NT2/D1 (cell line): ENCODE measurements at regions not wholly inside any gene's neighbourhood (a gene's known extent, or its start where the extent isn't known, plus 50 kb on each side); places are given as distances from the start of the nearest gene placed in this dataset.
"Not testable (repeated sequence)": the region's sequence is repeated elsewhere in the genome, so short reads cannot be mapped to it uniquely, and the experiment has no call there.

Experiments
- DNase-seq: peaks from one replicate; pipeline ENCODE4 v3.0.0-alpha.2; 2011; ENCODE audit warnings: low read depth, low spot score
- H3K27me3 ChIP-seq: 2 replicates; pipeline ENCODE4 v1.6.0; 2011; ENCODE audit warnings: mild to moderate bottlenecking; ENCODE audit not compliant: insufficient read length, insufficient read depth
- H3K36me3 ChIP-seq: 2 replicates; pipeline ENCODE4 v1.6.1; 2011; ENCODE audit warnings: mild to moderate bottlenecking, low read length, mixed read lengths; ENCODE audit not compliant: insufficient read depth, insufficient read length
- H3K4me1 ChIP-seq: 2 replicates; pipeline ENCODE4 v1.5.1; 2011; ENCODE audit not compliant: insufficient read depth, insufficient read length
- H3K4me3 ChIP-seq: 2 replicates; pipeline ENCODE4 v1.5.1; 2011; ENCODE audit warnings: low read depth; ENCODE audit not compliant: insufficient read length
- H3K9ac ChIP-seq: 2 replicates; pipeline ENCODE4 v1.6.0; 2011; ENCODE audit warnings: low read depth; ENCODE audit not compliant: insufficient read length
- H3K9me3 ChIP-seq: 2 replicates; pipeline ENCODE4 v1.5.1; 2011; ENCODE audit warnings: mild to moderate bottlenecking, low read length; ENCODE audit not compliant: insufficient read depth
- SUZ12 ChIP-seq: IDR thresholded peaks from 2 replicates; pipeline ENCODE4 v1.6.1; 2011; ENCODE audit not compliant: insufficient read length, insufficient read depth; ENCODE audit errors: extremely low read depth
- YY1 ChIP-seq: IDR thresholded peaks from 2 replicates; pipeline ENCODE4 v1.6.1; 2011; ENCODE audit not compliant: insufficient read length, insufficient read depth
- ZNF274 ChIP-seq: IDR thresholded peaks from 2 replicates; pipeline ENCODE4 v1.6.1; 2011; ENCODE audit warnings: mild to moderate bottlenecking, low read depth, low read length

DNA sequence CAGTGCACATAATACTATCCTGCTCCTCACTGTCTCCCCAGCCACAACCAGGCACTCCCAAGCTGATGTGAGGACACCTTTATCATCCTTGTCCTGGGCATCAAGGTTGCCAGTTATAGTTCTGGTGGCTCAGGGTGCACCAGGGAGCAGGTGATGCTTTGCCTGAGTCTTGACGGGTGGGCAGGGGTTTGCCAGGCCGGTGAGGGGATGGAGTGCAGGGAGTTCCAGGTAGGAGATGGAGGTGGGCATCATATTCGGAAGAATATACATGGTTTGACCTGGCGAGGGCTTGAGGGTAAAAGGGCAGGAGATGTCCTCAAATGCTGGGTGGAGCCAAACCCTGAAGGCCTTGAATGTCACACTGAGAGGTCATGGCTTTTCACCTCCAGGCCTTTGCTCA, 115.8 kb upstream of the CRHR1 start:
- H3K27me3 ChIP-seq: no peaks in the 10 kb centered on the region

GRCh38 chr17:45672301-45672700, 111.8 kb upstream of the CRHR1 start:
- no peak for DNase-seq
- Histone ChIP-seq H3K4me1 (no peaks in the 10 kb centered on the region), H3K36me3 (no peaks in the 10 kb centered on the region), H3K9me3 (no peaks in the 10 kb centered on the region), H3K4me3 (no peak overlapping the region), H3K27me3 (no peaks in the 10 kb centered on the region), H3K9ac (no peak overlapping the region)
- TF ChIP-seq SUZ12 (no peak), YY1 (no peak), ZNF274 (no peak)

More for the DNA sequence above, 115.8 kb upstream of the CRHR1 start:
- Histone ChIP-seq H3K4me1 (no peaks in the 10 kb centered on the region), H3K9me3 (no peaks in the 10 kb centered on the region), H3K4me3 (no peak overlapping the region), H3K36me3 (no peaks in the 10 kb centered on the region), H3K9ac (no peak overlapping the region)
- TF ChIP-seq ZNF274: no peak
- TF ChIP-seq YY1: no peak
- no peak for TF ChIP-seq SUZ12
- DNase-seq: no peak

DNA sequence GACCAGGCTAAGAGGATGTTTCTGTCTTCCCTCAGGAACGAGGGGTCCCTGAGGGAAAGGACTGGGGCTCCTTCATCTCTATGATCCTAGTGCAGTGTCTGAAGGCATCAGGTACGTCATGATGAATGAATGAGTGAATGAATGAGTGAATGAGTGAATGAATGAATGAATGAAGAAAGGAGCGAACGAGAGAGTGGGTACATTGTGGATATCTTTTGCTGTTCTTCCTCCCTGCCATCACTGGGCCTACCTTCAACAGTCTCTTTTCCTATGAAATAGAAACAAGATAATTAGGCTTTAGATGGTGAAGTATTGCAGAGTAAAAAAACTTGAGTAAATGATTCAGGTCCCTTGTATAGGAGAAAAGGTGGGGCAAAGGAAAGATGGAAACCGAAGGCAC, 111.3 kb upstream of the CRHR1 start:
- TF ChIP-seq YY1: no peak
- TF ChIP-seq SUZ12: no peak
- no peak for TF ChIP-seq ZNF274
- Histone ChIP-seq H3K4me3 (no peak overlapping the region), H3K9me3 (no peaks in the 10 kb centered on the region), H3K36me3 (no peaks in the 10 kb centered on the region), H3K4me1 (no peaks in the 10 kb centered on the region), H3K9ac (no peak overlapping the region), H3K27me3 (no peaks in the 10 kb centered on the region)
- no peak for DNase-seq

DNA sequence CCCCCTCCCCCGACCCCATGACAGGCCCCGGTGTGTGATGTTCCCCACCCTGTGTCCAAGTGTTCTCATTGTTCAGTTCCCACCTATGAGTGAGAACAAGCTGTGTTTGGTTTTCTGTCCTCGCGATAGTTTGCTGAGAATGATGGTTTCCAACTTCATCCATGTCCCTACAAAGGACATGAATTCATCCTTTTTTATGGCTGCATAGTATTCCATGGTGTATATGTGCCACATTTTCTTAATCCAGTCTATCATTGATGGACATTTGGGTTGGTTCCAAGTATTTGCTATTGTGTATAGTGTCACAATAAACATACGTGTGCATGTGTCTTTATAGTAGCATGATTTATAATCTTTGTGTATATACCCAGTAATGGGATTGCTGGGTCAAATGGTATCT, 110.4 kb upstream of the CRHR1 start:
- not testable (repeated sequence) for H3K4me1 ChIP-seq, H3K36me3 ChIP-seq, H3K9ac ChIP-seq, H3K4me3 ChIP-seq, H3K9me3 ChIP-seq, H3K27me3 ChIP-seq, DNase-seq

GRCh38 chr17:45675012-45675411, 109.1 kb upstream of the CRHR1 start:
- H3K27me3 ChIP-seq: no peaks in the 10 kb centered on the region
- no peaks in the 10 kb centered on the region for H3K9me3 ChIP-seq
- TF ChIP-seq SUZ12: no peak
- TF ChIP-seq ZNF274: no peak
- TF ChIP-seq YY1: no peak
- no peaks in the 10 kb centered on the region for H3K4me1 ChIP-seq
- no peaks in the 10 kb centered on the region for H3K36me3 ChIP-seq
- H3K9ac ChIP-seq: no peak overlapping the region
- DNase-seq: no peak
- no peak overlapping the region for H3K4me3 ChIP-seq

GRCh38 chr17:45675892-45676291, 108.2 kb upstream of the CRHR1 start:
- Histone ChIP-seq H3K4me3 (no peak overlapping the region), H3K9ac (no peak overlapping the region), H3K36me3 (no peaks in the 10 kb centered on the region), H3K9me3 (no peaks in the 10 kb centered on the region), H3K4me1 (no peaks in the 10 kb centered on the region), H3K27me3 (no peaks in the 10 kb centered on the region)
- no peak for TF ChIP-seq ZNF274
- no peak for TF ChIP-seq YY1
- no peak for TF ChIP-seq SUZ12
- DNase-seq: no peak

GRCh38 chr17:45676695-45677094, 107.4 kb upstream of the CRHR1 start:
- H3K4me1 ChIP-seq: peaks cover 2% of the 10 kb centered on the region
- H3K4me3 ChIP-seq: no peak overlapping the region
- TF ChIP-seq ZNF274 (no peak), YY1 (no peak), SUZ12 (no peak)
- no peaks in the 10 kb centered on the region for H3K9me3 ChIP-seq
- H3K27me3 ChIP-seq: no peaks in the 10 kb centered on the region
- no peak for DNase-seq
- H3K36me3 ChIP-seq: no peaks in the 10 kb centered on the region
- H3K9ac ChIP-seq: no peak overlapping the region

DNA sequence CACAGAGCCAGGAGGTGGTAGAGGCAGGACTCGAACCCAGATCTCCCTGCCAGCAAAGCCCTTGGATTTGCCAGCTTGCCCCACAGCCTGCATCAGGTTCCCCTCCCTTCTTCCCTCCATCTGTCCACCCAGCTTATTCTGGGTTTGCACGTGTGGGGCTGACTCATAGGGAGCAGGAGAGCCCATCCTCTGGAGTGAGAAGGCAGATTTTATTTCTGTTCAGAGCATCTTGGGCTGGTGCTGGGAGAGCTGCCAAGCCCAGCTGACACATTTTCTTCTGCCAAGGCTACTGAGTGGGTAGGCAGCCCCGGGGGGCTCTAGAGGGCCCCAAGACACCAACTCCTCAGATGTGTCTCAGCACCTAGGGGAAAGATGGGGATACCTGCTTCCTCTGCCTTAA, 106.3 kb upstream of the CRHR1 start:
- TF ChIP-seq YY1: no peak
- TF ChIP-seq ZNF274: no peak
- no peak for TF ChIP-seq SUZ12
- Histone ChIP-seq H3K4me3 (no peak overlapping the region), H3K27me3 (no peaks in the 10 kb centered on the region), H3K36me3 (no peaks in the 10 kb centered on the region), H3K9me3 (no peaks in the 10 kb centered on the region), H3K4me1 (peaks cover 2% of the 10 kb centered on the region), H3K9ac (no peak overlapping the region)
- DNase-seq: no peak
